ENCODE measurements at regions not wholly inside any gene's neighbourhood (a gene's known extent, or its start where the extent isn't known, plus 50 kb on each side); places are given as distances from the start of the nearest gene placed in this dataset.

- no peak for TF ChIP-seq POLR2AphosphoS5 (IDR thresholded peaks at IDR 0.05; ENCODE audit: low read depth, low read length)
- no peak for TF ChIP-seq POLR2A (IDR thresholded peaks at IDR 0.05; ENCODE audit: low read depth, low read length)
- no peak for TF ChIP-seq TAF1 (IDR thresholded peaks at IDR 0.05; ENCODE audit: borderline replicate concordance, low read depth, low read length)
Measured at GRCh38 chr4:188459381-188459780, 320.1 kb downstream of the TRIML1 start.

Data from GM12892 (cell line).